ENCODE measurements at regions not wholly inside any gene's neighbourhood (a gene's known extent, or its start where the extent isn't known, plus 50 kb on each side); places are given as distances from the start of the nearest gene placed in this dataset.

- no peak for TF ChIP-seq RFX5 (IDR thresholded peaks at IDR 0.05; ENCODE audit: borderline replicate concordance, low read depth, low read length)
- no peak for TF ChIP-seq SIN3A (conservative IDR thresholded peaks at IDR 0.05 in 1 of 2, IDR thresholded peaks at IDR 0.05 in 1 of 2; ENCODE audit: low read depth in 1 of 2, low read length in 2 of 2)
- no peak for TF ChIP-seq JUN (IDR thresholded peaks at IDR 0.05; ENCODE audit: low read depth, low read length)
Observed at GRCh38 chr22:26095256-26095956, 73.9 kb upstream of the SEZ6L start (continued).
